Hepatocyte (in vitro differentiated cells): ENCODE measurements at regions not wholly inside any gene's neighbourhood (a gene's known extent, or its start where the extent isn't known, plus 50 kb on each side); places are given as distances from the start of the nearest gene placed in this dataset.

Experiments used
- DNase-seq: peaks from one replicate; pipeline ENCODE4 v3.0.0-alpha.2; 2016; ENCODE audit warnings: low spot score
- H2AFZ ChIP-seq: fragments of 200-600 bp; sonication (generic); 2 replicates; pipeline ENCODE4 v1.6.0; 2016; ENCODE audit warnings: antibody characterized with exemption, mild to moderate bottlenecking
- H3K27ac ChIP-seq: fragments of 200-600 bp; sonication (generic); 2 replicates; pipeline ENCODE4 v1.5.1; 2016; ENCODE audit warnings: mild to moderate bottlenecking
- H3K27me3 ChIP-seq: fragments of 200-600 bp; sonication (generic); 2 replicates; pipeline ENCODE4 v1.6.1; 2016
- H3K36me3 ChIP-seq: fragments of 200-600 bp; sonication (generic); replicated peaks from 2 replicates; pipeline ENCODE4 v1.5.1; 2016; ENCODE audit warnings: low read depth; ENCODE audit not compliant: insufficient read depth
- H3K4me1 ChIP-seq: fragments of 200-600 bp; sonication (generic); 2 replicates; pipeline ENCODE4 v1.5.1; 2016; ENCODE audit warnings: mild to moderate bottlenecking, moderate library complexity; ENCODE audit not compliant: insufficient read depth
- H3K4me2 ChIP-seq: fragments of 200-600 bp; sonication (generic); 2 replicates; pipeline ENCODE4 v1.6.0; 2016
- H3K4me3 ChIP-seq: fragments of 200-600 bp; sonication (generic); 2 replicates; pipeline ENCODE4 v1.5.1; 2016; ENCODE audit warnings: mild to moderate bottlenecking
- H3K79me2 ChIP-seq: fragments of 200-600 bp; sonication (generic); 2 replicates; pipeline ENCODE4 v1.6.0; 2017; ENCODE audit warnings: mild to moderate bottlenecking
- H3K9me2 ChIP-seq: fragments of 200-600 bp; sonication (generic); replicated peaks from 2 replicates; pipeline ENCODE4 v1.6.0; 2017; ENCODE audit warnings: mild to moderate bottlenecking; ENCODE audit not compliant: insufficient read depth
- H3K9me3 ChIP-seq: fragments of 200-600 bp; sonication (generic); 2 replicates; pipeline ENCODE4 v1.5.1; 2016; ENCODE audit warnings: low read depth, mild to moderate bottlenecking
- H4K20me1 ChIP-seq: fragments of 200-600 bp; sonication (generic); 2 replicates; pipeline ENCODE4 v1.6.0; 2016; ENCODE audit warnings: mild to moderate bottlenecking; ENCODE audit not compliant: insufficient read depth, poor library complexity, severe bottlenecking
- EZH2 ChIP-seq: fragments of 200-600 bp; sonication (generic); IDR thresholded peaks from 2 replicates; pipeline ENCODE4 v1.6.1; 2016; ENCODE audit warnings: antibody characterized with exemption, mild to moderate bottlenecking, borderline replicate concordance
- EZH2phosphoT487 ChIP-seq: fragments of 200-600 bp; sonication (generic); IDR thresholded peaks from one replicate; pipeline ENCODE4 v1.6.1; 2018; ENCODE audit warnings: antibody characterized with exemption, mild to moderate bottlenecking, low read depth, moderate library complexity; ENCODE audit not compliant: unreplicated experiment, severe bottlenecking
- WGBS: methylation state at CpG from one replicate; pipeline ENCODE4 v1.1.6; 2016; ENCODE audit warnings: low lambda C conversion rate; ENCODE audit errors: missing lambda C conversion rate; 5-methylcytosine and 5-hydroxymethylcytosine counted together
- TF ChIP-seq, protein P1 (sequence below): fragments of 200-600 bp; sonication (generic); IDR thresholded peaks from 2 replicates; pipeline ENCODE4 v1.5.1; 2016; ENCODE audit warnings: antibody characterized with exemption, mild to moderate bottlenecking; ENCODE audit not compliant: poor library complexity

- H3K4me1 ChIP-seq, result no peaks in the 10 kb centered on the region
- no peak overlapping the region for H3K4me3 ChIP-seq
- no peaks in the 10 kb centered on the region for H3K36me3 ChIP-seq
- WGBS, result 81% methylated on average over 2 of the region's 2 CpGs
- H4K20me1 ChIP-seq, result no peaks in the 10 kb centered on the region
- no peak overlapping the region for H3K4me2 ChIP-seq
- H3K9me2 ChIP-seq, result no peaks in the 10 kb centered on the region
- no peak for DNase-seq
- no peaks in the 10 kb centered on the region for H3K27me3 ChIP-seq
- H2AFZ ChIP-seq, result no peak overlapping the region
- H3K79me2 ChIP-seq, result no peaks in the 10 kb centered on the region
- H3K9me3 ChIP-seq, result no peaks in the 10 kb centered on the region
- TF ChIP-seq EZH2 (no peak), EZH2phosphoT487 (no peak)
- TF ChIP-seq, protein P1, sequence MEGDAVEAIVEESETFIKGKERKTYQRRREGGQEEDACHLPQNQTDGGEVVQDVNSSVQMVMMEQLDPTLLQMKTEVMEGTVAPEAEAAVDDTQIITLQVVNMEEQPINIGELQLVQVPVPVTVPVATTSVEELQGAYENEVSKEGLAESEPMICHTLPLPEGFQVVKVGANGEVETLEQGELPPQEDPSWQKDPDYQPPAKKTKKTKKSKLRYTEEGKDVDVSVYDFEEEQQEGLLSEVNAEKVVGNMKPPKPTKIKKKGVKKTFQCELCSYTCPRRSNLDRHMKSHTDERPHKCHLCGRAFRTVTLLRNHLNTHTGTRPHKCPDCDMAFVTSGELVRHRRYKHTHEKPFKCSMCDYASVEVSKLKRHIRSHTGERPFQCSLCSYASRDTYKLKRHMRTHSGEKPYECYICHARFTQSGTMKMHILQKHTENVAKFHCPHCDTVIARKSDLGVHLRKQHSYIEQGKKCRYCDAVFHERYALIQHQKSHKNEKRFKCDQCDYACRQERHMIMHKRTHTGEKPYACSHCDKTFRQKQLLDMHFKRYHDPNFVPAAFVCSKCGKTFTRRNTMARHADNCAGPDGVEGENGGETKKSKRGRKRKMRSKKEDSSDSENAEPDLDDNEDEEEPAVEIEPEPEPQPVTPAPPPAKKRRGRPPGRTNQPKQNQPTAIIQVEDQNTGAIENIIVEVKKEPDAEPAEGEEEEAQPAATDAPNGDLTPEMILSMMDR, result no peak
- no peak overlapping the region for H3K27ac ChIP-seq
Measured at GRCh38 chr9:7376213-7376612, 423.4 kb downstream of the DMAC1 start.

DNA sequence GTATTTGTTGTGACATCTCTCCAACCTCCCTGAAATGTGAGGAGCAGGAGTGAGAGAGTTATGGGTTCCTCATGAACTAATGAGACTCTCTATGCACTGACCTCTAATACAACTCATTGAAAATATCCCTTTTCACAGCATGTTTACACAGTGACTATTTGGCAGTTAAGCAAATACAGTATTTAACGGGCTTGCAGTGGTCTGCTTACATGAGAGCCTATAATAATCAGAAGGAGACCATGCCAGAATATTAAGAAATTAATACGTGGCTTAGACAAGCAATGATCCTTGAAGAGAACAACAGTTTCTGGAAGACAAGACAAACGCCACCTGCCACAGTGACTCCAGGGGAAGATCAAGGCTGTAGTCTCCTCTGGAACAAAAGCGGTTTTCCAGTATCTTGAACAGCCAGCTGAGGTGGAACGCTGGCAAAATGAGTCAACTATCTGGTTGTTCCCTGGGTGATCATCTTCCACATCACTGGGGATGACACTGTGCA is 424.5 kb downstream of the DMAC1 start:
- no peak overlapping the region for H2AFZ ChIP-seq
- no peaks in the 10 kb centered on the region for H3K36me3 ChIP-seq
- H3K4me2 ChIP-seq, result no peak overlapping the region
- H4K20me1 ChIP-seq, result no peaks in the 10 kb centered on the region
- TF ChIP-seq, protein P1, result no peak
- TF ChIP-seq EZH2phosphoT487 (no peak), EZH2 (no peak)
- 83% methylated on average over 5 of the region's 5 CpGs for WGBS
- H3K9me3 ChIP-seq, result no peaks in the 10 kb centered on the region
- H3K27me3 ChIP-seq, result no peaks in the 10 kb centered on the region
- no peak for DNase-seq
- H3K27ac ChIP-seq, result no peak overlapping the region
- no peaks in the 10 kb centered on the region for H3K79me2 ChIP-seq
- H3K4me1 ChIP-seq, result no peaks in the 10 kb centered on the region
- no peak overlapping the region for H3K4me3 ChIP-seq
- no peaks in the 10 kb centered on the region for H3K9me2 ChIP-seq

GRCh38 chr9:7370988-7371387 is 428.6 kb downstream of the DMAC1 start:
- Histone ChIP-seq H3K27ac (no peak overlapping the region), H3K4me2 (no peak overlapping the region), H3K36me3 (no peaks in the 10 kb centered on the region), H3K79me2 (no peaks in the 10 kb centered on the region), H3K4me1 (peaks cover 10% of the 10 kb centered on the region), H2AFZ (no peak overlapping the region), H3K9me3 (no peaks in the 10 kb centered on the region), H3K4me3 (no peak overlapping the region), H4K20me1 (no peaks in the 10 kb centered on the region), H3K27me3 (no peaks in the 10 kb centered on the region), H3K9me2 (no peaks in the 10 kb centered on the region)
- no peak for DNase-seq
- 88% methylated on average over 3 of the region's 3 CpGs for WGBS
- TF ChIP-seq, protein P1, result no peak
- TF ChIP-seq EZH2, result no peak

DNA sequence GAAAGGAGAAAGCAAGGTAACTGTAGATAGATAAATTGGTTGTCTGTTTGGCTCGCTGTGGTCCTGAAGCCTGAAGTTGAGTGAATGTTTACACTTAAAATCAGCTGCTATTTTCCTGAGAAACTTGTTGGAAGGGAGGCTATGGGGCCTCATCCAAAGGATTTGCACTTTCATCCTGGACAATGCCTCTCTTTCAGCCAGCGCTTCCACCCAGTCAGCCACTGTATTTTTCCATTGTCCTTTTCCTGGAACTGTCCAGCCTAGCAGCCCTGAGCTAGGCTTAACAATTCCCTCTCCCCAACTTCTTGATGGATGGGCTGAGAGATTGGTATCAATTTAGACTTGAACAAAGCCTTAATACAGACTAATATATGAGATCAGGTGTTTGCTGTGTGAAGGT is 429.2 kb downstream of the DMAC1 start:
- Histone ChIP-seq H3K36me3 (no peaks in the 10 kb centered on the region), H3K9me2 (no peaks in the 10 kb centered on the region), H3K27me3 (no peaks in the 10 kb centered on the region), H3K4me1 (peaks cover 10% of the 10 kb centered on the region), H3K27ac (no peak overlapping the region), H4K20me1 (no peaks in the 10 kb centered on the region), H3K9me3 (no peaks in the 10 kb centered on the region), H2AFZ (no peak overlapping the region), H3K4me3 (no peak overlapping the region), H3K4me2 (no peak overlapping the region), H3K79me2 (no peaks in the 10 kb centered on the region)
- 79% methylated on average over 2 of the region's 2 CpGs for WGBS
- TF ChIP-seq EZH2phosphoT487, result no peak
- TF ChIP-seq, protein P1, result no peak
- no peak for TF ChIP-seq EZH2
- DNase-seq, result no peak
